HG03342 (cell line): ENCODE measurements at regions not wholly inside any gene's neighbourhood (a gene's known extent, or its start where the extent isn't known, plus 50 kb on each side); places are given as distances from the start of the nearest gene placed in this dataset.
"Not testable (repeated sequence)": the region's sequence is repeated elsewhere in the genome, so short reads cannot be mapped to it uniquely, and the experiment has no call there.

Source experiments
- ATAC-seq: cut with Tn5 transposase; IDR thresholded peaks from one replicate; pipeline ENCODE4 v1.9.1; 2021; ENCODE audit warnings: mild to moderate bottlenecking, moderate library complexity; ENCODE audit not compliant: unreplicated experiment

DNA sequence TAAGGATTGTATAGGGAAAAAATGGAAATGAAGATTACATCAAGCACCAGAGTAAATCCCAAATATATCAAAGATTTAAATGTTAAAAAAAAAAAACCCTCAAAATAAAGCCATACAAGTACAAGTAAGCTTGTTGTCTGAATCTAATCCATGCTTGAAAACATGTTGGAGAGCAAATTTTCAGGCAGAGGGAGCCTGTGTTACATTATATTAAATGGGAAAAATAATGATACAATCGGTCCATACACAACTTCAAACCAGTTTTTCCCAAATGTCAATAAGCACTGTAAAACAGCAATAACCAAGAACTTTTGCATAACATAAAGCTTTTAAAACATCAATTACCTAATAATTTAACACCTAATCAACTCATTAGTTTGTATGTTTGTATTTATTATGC, 949.4 kb upstream of the ADGRL4 start:
- no peak for ATAC-seq

DNA sequence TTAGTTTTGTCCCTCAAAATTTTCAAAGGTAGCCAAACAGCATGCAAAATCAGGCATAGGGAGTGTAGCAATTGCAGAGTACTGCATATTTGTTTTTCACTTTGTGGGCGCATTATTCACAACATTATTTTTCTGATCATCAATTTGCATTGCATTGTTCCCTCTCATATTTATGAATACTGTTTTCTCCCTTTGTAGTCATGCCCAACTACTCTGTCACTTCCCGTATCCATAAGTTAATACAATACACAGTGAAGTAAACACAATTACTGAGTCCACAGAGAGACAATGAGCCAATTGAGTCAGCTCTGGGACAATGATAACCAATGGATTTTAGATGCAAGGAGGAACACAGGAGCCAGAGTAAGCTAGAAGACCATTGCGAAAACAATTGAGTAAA, 944.0 kb upstream of the ADGRL4 start:
- ATAC-seq, result no peak

DNA sequence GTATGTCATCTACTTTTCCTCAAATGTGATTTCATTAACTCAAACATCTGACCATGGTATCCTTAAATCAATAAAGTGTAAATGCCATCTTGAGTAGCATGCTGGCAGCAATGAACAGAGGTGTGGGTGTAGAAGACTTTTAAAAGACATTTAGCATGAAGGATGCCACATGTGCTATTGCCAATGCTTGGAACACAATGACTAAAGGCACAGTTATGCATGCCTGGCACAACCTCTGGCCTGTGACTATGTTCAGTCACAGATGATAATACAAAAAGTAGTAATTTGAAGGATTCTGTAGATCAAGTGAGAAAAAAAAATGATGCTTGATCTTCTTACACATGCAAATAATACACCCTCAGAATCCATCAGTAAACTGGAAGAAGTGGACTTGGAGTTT, 938.9 kb upstream of the ADGRL4 start:
- ATAC-seq, result no peak

- no peak for ATAC-seq
Measured at GRCh38 chr1:79929356-79929755, 922.8 kb upstream of the ADGRL4 start.

- ATAC-seq, result no peak
Measured at GRCh38 chr1:79928901-79929300, 922.4 kb upstream of the ADGRL4 start.

DNA sequence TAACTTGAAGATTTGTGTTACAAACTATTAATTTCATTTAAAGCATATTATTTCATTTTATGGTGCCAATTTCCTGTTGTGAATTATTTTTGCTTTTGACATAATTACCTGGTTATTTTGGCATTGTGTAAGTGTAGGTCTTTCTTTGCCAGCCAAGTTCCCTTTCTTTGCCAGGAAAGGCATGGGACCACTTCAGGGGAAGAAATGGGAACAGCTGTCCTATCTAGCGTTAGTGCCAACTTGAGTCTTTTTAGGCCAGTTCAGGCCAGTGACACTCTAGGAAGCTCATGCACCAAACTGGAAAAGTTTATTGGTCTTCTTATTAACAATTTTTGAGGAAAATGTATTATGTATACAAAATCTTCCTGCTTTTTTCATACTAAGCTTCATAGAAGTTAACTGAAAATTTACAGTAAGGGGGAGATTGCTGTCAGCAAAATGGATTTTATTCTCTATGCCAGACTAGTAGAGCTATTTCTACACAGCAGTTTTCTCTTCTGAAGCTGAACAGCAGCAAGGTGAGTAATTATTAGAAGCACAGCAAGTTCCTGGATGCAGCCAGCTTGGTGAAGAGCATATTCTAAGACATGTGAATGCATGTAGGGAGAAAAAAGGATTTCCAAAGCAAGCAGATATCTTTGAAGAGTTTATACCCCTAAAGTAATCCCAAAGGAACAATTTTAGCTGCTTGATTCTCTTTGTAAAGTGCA, 914.6 kb upstream of the ADGRL4 start:
- ATAC-seq, result no peak

GRCh38 chr1:79914896-79915295, 908.4 kb upstream of the ADGRL4 start:
- ATAC-seq, result no peak

GRCh38 chr1:79912813-79913212, 906.3 kb upstream of the ADGRL4 start:
- ATAC-seq, result no peak

- ATAC-seq, result no peak
Measured at GRCh38 chr1:79903321-79903720, 896.8 kb upstream of the ADGRL4 start.

GRCh38 chr1:79902418-79902817, 895.9 kb upstream of the ADGRL4 start:
- ATAC-seq, result no peak

DNA sequence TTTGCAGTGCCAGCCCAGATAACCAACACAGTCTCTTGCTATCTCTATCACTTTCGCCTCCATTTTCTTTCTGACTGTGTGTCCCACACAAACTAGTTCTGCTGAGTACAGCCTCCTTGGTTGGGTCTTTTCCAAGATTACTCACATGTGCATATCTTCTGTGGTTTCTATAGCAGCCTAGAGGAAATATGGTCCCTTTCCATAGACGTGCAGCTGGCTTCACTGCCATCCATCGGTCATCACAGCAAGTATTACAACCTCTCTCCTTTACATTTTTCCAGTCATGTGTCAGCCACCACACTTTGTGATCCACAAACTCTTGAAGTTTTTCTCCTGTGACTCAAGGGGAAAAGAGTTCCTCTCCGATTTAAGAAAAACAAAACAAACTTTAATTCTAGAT, 893.4 kb upstream of the ADGRL4 start:
- no peak for ATAC-seq

GRCh38 chr1:79896140-79896539, 889.6 kb upstream of the ADGRL4 start:
- ATAC-seq, result no peak

- ATAC-seq, result no peak
Measured at GRCh38 chr1:79895573-79895972, 889.0 kb upstream of the ADGRL4 start.

DNA sequence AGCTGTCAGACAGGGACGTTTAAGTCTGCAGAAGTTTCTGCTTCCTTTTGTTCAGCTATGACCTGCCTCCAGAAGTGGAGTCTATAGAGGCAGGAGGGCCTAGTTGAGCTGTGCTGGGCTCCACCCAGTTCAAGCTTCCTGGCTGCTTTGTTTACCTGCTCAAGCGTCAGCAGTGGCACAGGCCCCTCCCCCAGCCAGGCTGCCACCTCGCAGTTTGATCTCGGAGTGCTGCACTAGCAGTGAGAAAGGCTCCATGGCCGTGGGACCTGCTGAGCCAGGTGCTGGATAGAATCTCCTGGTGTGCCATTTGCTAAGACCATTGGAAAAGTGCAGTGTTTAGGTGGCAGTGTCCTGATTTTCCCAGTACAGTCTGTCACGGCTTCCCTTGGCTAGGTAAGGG, 887.6 kb upstream of the ADGRL4 start:
- not testable (repeated sequence) for ATAC-seq

DNA sequence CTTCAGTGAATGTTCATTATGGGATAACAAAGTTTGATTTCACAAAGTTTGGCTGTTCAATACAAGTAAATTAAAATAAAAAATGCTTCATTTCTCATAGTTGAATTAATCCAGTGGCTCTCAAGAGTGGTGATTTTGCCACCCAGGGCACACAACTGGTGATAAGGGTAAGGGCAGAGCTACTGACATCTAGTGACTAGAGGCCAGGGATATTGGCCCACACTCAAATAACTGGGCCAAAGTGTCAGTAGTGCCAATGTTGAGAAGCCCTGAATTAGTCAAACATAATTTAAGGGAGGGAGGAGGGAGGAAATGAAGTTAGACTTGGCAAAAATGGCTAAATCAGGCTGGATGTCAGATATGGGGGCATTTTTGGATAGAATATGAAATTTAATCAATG, 880.5 kb upstream of the ADGRL4 start:
- no peak for ATAC-seq

- no peak for ATAC-seq
Measured at GRCh38 chr1:79885101-79885500, 878.6 kb upstream of the ADGRL4 start.

DNA sequence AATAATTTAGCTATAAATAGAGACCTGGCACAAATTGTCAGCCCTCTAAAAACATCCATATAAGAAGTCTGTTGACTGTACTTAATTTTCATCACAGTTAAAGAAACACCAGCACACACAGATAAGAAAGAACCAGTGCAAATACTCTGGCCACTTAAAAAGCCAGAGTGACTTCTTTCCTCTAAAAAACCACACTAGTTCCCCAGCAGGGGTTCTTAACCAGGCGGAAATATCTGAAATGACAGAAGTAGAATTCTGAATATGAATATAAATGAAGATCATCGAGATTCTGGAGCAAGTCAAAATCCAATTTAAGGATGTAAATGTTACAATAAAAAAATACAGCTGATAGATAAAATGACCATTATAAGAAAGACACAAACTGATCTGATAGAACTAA, 870.6 kb upstream of the ADGRL4 start:
- no peak for ATAC-seq

GRCh38 chr1:79875187-79875586, 868.7 kb upstream of the ADGRL4 start:
- ATAC-seq, result no peak

DNA sequence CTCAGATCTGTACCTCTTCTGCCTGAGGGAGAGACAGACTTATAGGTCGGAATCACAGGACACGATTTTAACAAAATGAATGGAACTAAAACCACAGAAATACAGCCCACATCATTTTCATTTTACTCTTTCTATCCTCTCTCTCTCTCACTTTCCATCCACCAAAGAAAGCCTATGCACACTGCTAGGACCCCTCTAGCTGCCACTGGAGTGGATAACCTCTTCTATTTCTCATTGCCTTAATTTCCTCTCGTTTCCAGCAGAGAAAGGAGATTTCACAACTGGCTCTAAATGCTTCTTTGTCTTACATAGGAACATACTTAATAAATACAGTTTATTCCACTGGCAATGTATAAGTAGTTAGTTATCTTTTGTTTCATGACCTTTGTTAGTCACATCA, 867.8 kb upstream of the ADGRL4 start:
- ATAC-seq, result no peak

DNA sequence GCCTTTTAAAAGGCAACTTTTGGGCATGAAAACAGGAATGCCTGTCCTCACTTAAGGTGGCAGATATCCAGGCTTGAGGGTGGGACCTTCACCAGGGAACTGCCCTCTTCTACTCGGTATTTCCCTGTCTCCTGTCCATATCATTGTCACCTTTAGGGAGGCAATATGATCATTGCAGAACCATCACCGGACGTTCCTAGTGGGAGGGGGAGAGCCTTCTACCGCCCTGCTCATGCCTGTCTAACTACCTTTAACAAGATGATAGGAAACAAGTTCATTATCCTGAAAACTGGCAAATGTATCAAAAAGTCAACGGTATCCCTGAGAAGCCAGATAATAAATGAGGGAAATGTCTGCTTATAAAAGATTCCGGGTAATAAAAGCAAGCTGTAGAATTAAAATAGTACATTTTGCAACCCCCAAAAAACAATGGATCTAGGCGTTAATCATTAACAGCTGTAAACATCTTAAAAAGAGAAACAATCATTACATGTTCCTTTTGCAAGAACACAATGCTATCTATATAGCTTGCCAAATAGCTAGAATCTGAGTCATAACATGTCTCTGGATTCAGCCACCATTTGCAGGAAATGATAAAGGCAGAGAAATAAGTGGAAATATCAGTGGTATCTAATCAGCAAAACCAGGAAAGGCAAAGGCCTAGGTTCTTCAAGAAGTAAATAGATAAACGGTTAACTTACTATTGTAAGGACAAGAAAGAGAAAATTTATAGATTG, 852.9 kb upstream of the ADGRL4 start:
- no peak for ATAC-seq

DNA sequence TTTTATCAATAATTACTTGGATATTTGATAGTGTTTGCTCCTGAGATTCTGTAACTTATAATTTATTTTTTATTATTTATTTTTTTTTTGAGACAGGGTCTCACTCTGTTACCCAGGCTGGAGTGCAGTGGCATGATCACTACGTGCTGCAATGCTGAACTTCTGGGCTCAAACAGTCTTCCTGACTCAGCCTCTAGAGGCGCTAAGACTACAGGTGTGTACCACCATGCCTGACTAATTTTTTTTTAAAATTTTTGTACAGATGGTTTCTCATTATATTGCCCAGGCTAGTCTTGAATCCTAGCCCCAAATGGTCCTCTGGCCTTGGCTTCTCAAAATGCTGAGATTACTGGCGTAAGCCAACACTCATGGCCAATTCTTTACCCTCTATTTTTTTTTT, 845.5 kb upstream of the ADGRL4 start:
- ATAC-seq, result no peak

DNA sequence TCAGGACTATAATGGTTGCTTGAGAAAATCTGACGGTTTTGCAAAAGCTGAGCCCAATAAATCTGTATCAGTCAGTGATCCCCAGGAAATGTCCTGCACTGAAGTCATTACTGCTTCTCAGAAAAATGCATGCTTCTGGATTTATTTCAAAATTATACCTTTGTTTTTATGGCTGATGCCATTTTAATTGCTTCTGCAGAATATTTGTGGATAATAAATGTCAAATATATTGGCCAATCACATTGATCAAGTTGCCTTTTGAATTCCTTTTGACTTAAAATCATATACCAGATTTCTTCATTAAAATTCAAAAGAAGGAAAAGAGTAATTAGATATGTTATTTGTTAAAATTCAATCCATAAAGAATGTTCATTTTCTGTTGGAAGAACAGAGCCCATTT, 842.9 kb upstream of the ADGRL4 start:
- no peak for ATAC-seq

DNA sequence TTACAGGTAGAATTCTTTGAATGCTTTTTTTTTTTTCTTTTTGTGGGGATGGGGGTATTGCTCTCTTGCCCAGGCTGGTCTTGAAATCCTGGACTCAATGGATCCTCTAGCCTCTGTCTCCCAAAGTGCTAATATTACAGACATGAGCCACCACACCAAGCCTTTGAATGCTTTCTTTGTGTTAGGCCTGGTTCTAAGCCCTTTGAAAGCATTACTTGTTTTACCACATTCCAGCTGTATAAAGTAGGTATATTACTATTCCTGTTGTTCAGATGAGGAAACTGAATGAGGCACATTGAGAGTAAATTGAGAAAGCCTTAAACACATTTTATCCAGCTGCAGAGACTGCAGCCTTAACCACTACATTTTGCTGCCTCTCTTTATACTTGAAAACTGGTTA, 841.8 kb upstream of the ADGRL4 start:
- no peak for ATAC-seq
